Omental fat pad (tissue), 3 donors: ENCODE measurements at regions not wholly inside any gene's neighbourhood (a gene's known extent, or its start where the extent isn't known, plus 50 kb on each side); places are given as distances from the start of the nearest gene placed in this dataset.
A peak's percentile ranks its signal among the peaks of the same experiment; 100 is the strongest.

Source experiments
- ATAC-seq: fragments of 150-250 bp; one replicate; pipeline ENCODE4 v1.9.1; 2016; ENCODE audit warnings: mild to moderate bottlenecking, moderate library complexity; ENCODE audit not compliant: low FRiP score
- DNase-seq: peaks from one replicate; pipeline ENCODE4 v3.0.0-alpha.2; 2019; ENCODE audit warnings: low spot score
- TF ChIP-seq, protein P1 (sequence below), 3 donors: fragments of 450-650 bp; IDR thresholded peaks; one replicate each; pipeline ENCODE4 v1.5.1; 2016 to 2017; ENCODE audit warnings: antibody characterized with exemption in 3 of 3, mild to moderate bottlenecking in 3 of 3, moderate library complexity in 2 of 3

- no peak for DNase-seq
- peak; percentile 68 for ATAC-seq
- TF ChIP-seq, protein P1, sequence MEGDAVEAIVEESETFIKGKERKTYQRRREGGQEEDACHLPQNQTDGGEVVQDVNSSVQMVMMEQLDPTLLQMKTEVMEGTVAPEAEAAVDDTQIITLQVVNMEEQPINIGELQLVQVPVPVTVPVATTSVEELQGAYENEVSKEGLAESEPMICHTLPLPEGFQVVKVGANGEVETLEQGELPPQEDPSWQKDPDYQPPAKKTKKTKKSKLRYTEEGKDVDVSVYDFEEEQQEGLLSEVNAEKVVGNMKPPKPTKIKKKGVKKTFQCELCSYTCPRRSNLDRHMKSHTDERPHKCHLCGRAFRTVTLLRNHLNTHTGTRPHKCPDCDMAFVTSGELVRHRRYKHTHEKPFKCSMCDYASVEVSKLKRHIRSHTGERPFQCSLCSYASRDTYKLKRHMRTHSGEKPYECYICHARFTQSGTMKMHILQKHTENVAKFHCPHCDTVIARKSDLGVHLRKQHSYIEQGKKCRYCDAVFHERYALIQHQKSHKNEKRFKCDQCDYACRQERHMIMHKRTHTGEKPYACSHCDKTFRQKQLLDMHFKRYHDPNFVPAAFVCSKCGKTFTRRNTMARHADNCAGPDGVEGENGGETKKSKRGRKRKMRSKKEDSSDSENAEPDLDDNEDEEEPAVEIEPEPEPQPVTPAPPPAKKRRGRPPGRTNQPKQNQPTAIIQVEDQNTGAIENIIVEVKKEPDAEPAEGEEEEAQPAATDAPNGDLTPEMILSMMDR (IDR thresholded peaks at IDR 0.05) = no peak
Measured at GRCh38 chr15:60115579-60116380, 111.7 kb downstream of the FOXB1 start.

DNA sequence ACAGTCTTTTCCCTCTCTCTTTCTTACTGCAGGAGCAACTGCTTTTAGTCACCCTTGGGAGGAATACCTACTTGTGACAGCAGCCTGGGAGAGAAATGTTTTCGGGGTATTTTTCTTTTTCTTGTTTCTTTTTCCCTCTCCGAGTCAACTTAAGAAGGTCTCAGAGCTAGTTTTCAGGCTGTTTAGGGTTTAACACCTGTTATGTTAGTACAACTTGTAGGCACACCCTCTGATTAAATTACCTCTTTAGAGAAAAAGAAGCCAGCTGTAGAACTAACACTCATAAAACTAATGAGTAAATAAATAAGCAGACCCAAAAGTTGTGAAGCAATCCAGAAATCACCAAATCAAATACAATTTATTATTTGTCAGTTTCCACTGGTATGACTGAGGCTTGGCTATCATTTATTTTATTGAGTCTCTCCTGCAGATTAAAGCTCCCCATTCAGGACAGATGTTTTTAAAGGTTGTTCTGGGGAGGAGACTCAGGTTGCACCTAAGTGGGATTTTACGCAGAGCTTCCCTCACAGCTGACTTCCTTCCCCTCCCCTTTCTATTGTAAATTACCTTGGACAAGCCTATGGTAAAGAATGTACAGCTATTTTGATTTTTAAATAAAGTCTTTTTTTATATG, 112.5 kb downstream of the FOXB1 start:
- TF ChIP-seq, protein P1 (IDR thresholded peaks at IDR 0.05) = no peak

GRCh38 chr15:60118146-60118545, 114.0 kb downstream of the FOXB1 start:
- TF ChIP-seq, protein P1 (IDR thresholded peaks at IDR 0.05) = no peak
- ATAC-seq = no peak
- DNase-seq = no peak

More for the DNA sequence above, 112.5 kb downstream of the FOXB1 start:
- DNase-seq (no peak), ATAC-seq (no peak)

DNA sequence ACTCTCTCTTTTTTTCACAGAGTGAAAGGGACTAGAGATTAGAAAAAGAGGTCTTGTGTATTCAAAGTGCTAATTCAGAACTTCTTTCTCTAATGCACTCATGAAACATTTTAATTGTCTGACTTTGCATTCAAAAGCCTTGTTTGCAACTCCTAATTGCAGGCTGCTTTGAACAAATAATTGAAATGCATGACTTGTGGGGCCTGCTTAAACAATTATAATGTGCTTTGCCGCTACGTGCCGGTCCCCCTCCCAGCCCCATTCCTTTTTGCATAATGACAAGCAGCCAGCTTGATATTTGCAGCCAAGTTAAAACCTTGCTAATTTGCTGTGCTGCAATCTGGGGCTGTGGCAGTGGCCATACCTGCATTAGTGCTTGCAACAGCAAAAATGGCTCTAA, 114.5 kb downstream of the FOXB1 start:
- DNase-seq (no peak), ATAC-seq (no peak)
- TF ChIP-seq, protein P1 (IDR thresholded peaks at IDR 0.05) = no peak

DNA sequence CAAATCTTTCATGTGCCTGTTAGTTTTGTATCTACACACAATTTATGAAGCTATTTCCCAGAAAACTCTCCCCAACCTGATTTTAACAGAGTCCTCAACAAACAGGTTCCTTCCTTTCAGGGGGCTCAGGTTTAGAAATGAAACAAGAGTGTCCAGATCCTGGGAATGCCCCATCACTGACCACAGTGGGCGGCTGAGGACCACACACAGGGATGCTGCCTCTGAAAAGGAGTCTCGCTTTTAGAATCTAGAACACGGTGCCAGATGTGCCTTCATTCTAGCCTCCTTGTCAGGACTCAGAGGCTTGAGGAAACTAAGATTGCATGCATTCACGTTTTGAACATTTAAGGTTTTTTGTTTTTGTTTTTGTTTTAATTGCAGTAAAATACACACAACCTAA, 115.0 kb downstream of the FOXB1 start:
- TF ChIP-seq, protein P1 (IDR thresholded peaks at IDR 0.05) = no peak
- DNase-seq = no peak
- ATAC-seq = no peak

DNA sequence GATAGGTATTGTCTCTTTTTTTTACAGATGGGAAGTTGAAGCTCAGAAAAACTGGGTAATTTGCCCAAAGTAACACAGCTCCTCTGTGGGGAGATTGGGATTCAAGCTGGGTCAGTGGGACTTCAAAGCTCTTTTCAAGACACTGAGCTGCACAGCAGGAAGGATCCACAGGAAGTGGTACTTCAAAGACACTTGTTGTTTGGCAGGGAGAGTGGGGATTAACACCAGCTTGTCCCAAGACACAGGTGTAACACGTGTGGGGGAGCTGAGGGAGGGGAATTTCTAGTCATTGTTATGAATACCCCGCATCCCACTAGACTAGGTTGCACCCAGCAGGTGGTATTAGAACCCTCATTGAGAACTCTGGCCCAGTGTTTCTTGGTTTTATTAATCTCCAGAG, 116.0 kb downstream of the FOXB1 start:
- TF ChIP-seq, protein P1 (IDR thresholded peaks at IDR 0.05) = no peak
- ATAC-seq = no peak
- DNase-seq = no peak

DNA sequence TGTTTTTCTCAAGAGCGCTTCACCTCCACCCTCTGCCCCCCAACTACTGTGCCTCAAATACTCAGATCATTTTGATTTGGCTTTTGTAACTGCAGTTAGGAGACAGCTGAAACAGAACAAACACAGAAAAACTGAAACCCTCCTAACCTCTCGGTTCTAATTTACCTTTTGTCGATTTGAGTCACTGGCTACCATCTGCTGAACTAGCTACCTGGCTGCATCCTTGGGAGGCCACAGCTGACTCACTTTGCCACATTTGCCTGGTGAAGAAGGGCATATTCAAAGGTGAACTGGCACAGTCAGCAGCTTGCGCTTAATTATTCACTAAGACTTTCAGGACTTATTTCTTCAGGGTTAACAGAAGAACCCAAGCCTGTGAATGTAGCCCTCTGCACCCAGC, 117.7 kb downstream of the FOXB1 start:
- DNase-seq = no peak
- ATAC-seq = no peak
- TF ChIP-seq, protein P1 (IDR thresholded peaks at IDR 0.05) = no peak
